Transverse colon (tissue), 4 donors: ENCODE measurements at regions not wholly inside any gene's neighbourhood (a gene's known extent, or its start where the extent isn't known, plus 50 kb on each side); places are given as distances from the start of the nearest gene placed in this dataset.

ENCODE experiments used
- CTCF ChIP-seq, 5 experiments: fragments of 200-600 bp in 3 of 5; fragments of 450-650 bp in 2 of 5; sonication (generic) in 3 of 5; IDR thresholded peaks; 1 replicate in 2 of 5; 2 replicates in 3 of 5; pipeline ENCODE4 v1.5.1; 2016 to 2017; ENCODE audit warnings: antibody characterized with exemption in 5 of 5, inconsistent platforms in 3 of 5, mild to moderate bottlenecking in 2 of 5, moderate library complexity in 1 of 5
- POLR2AphosphoS5 ChIP-seq, 3 donors: sonication (generic); formaldehyde crosslinking; IDR thresholded peaks; one replicate each; pipeline ENCODE4 v1.6.1; 2016; ENCODE audit warnings: antibody characterized with exemption in 3 of 3

GRCh38 chr13:55572408-55572807 lies 1568.3 kb upstream of the PRR20A start:
- TF ChIP-seq CTCF (IDR thresholded peaks at IDR 0.05) (no peak), POLR2AphosphoS5 (IDR thresholded peaks at IDR 0.05) (no peak)
